ENCODE measurements at regions not wholly inside any gene's neighbourhood (a gene's known extent, or its start where the extent isn't known, plus 50 kb on each side); places are given as distances from the start of the nearest gene placed in this dataset.

DNA sequence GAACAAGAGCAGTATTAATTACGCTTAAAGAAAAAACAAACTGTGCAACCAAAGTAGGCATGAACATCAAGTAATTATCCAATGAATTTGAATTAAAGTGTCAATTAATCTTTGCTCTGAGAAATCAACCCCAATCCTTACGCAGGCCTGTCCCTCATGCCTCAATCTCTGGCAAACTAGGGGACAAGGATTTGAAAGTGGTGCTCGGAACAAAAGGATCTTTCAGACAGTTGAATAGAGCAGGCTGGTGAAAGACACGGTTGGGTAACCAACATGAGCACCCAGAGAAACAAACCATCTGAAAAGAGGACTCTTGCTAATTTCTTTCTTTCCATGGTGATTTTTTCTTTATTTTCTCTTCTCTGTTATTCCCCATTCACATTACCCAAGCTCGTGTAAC lies 203.5 kb upstream of the PHF14 start:
- TF ChIP-seq, protein P1, sequence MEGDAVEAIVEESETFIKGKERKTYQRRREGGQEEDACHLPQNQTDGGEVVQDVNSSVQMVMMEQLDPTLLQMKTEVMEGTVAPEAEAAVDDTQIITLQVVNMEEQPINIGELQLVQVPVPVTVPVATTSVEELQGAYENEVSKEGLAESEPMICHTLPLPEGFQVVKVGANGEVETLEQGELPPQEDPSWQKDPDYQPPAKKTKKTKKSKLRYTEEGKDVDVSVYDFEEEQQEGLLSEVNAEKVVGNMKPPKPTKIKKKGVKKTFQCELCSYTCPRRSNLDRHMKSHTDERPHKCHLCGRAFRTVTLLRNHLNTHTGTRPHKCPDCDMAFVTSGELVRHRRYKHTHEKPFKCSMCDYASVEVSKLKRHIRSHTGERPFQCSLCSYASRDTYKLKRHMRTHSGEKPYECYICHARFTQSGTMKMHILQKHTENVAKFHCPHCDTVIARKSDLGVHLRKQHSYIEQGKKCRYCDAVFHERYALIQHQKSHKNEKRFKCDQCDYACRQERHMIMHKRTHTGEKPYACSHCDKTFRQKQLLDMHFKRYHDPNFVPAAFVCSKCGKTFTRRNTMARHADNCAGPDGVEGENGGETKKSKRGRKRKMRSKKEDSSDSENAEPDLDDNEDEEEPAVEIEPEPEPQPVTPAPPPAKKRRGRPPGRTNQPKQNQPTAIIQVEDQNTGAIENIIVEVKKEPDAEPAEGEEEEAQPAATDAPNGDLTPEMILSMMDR (conservative IDR thresholded peaks at IDR 0.05; ENCODE audit: low read depth, low read length): no peak
- TF ChIP-seq CHD1 (IDR thresholded peaks at IDR 0.05; ENCODE audit: low read depth, low read length) (no peak), RAD21 (IDR thresholded peaks at IDR 0.05; ENCODE audit: low read length) (no peak), POLR2A (IDR thresholded peaks at IDR 0.05; ENCODE audit: low read depth, low read length) (no peak), CEBPB (IDR thresholded peaks at IDR 0.05; ENCODE audit: low read depth, low read length) (no peak), FOS (IDR thresholded peaks at IDR 0.05; ENCODE audit: low read depth, low read length) (no peak), RFX5 (IDR thresholded peaks at IDR 0.05; ENCODE audit: low read depth, low read length) (no peak), BHLHE40 (IDR thresholded peaks at IDR 0.05; ENCODE audit: low read depth, low read length) (no peak), MAFK (IDR thresholded peaks at IDR 0.05; ENCODE audit: low read depth, low read length) (no peak), RCOR1 (IDR thresholded peaks at IDR 0.05; ENCODE audit: insufficient replicate concordance, low read length) (no peak), MAZ (IDR thresholded peaks at IDR 0.05; ENCODE audit: borderline replicate concordance, low read depth, low read length) (no peak), MXI1 (IDR thresholded peaks at IDR 0.05; ENCODE audit: borderline replicate concordance, low read depth, low read length) (no peak)
- TF ChIP-seq, protein P2, sequence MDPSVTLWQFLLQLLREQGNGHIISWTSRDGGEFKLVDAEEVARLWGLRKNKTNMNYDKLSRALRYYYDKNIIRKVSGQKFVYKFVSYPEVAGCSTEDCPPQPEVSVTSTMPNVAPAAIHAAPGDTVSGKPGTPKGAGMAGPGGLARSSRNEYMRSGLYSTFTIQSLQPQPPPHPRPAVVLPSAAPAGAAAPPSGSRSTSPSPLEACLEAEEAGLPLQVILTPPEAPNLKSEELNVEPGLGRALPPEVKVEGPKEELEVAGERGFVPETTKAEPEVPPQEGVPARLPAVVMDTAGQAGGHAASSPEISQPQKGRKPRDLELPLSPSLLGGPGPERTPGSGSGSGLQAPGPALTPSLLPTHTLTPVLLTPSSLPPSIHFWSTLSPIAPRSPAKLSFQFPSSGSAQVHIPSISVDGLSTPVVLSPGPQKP (IDR thresholded peaks at IDR 0.05; ENCODE audit: borderline replicate concordance, low read depth, low read length): no peak

Measured in IMR-90 (cell line).